ENCODE measurements at regions not wholly inside any gene's neighbourhood (a gene's known extent, or its start where the extent isn't known, plus 50 kb on each side); places are given as distances from the start of the nearest gene placed in this dataset.
"Not testable (repeated sequence)": the region's sequence is repeated elsewhere in the genome, so short reads cannot be mapped to it uniquely, and the experiment has no call there.

DNA sequence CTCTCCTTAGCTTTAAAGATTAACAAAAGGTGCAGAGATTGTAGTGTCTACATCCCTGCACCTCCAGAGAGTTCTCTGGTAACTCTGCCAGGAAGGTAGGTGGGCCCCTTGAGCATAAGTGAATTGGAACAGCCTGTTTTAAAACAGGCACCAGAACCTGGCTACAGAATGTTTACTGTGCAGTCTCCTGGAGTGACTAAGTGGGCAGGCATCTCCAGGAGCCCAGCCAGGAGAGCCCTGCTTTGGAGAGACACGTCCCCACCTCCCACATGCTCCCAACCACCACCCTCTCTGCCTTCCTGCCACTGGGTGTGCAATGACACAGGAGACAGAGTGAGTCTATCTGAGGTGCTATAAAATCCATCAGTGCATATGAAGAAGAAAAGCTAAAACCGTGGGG lies 110.3 kb upstream of the EYA4 start:
- peak; percentile 55 for DNase-seq

DNA sequence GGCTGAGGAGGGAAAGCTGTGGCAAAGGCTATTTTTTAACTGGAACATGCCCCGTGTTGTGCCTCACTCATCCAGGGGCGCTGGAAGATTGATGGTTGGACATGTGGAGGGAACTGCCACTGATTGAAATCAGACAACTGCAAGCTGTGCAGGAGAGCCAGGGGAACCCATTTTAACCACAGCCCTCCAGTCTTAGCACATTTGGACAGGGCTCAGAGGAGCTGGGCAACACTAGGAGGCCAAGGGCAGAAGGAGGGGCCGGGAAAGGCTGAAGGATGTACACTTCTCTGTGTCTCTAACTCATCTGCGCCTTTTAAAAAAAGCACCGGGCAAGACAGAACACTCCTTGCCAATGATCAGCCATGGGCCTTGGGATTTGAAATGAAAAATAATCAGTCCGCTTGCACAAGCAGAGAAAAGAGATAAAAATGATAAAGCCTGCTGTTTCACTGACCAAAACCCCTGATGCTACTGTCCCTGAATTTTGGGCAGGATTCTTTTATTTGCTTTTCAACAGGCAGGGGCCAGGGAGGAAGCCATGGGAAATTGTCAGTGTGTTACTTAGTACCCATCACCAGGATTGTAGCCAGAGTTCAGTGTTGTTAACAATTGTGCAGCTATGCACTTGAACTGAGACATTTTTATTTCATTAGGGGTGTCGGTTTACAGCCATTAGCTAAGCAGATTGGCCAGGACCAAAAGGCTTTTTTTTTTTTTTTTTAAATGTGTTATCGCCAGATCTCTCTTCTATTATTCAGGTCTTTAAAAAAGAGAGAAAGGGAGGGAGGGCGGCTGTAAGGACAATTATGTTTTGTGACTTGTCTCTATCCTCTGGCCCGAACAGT lies 109.3 kb upstream of the EYA4 start:
- DNase-seq = peak; percentile 23

DNA sequence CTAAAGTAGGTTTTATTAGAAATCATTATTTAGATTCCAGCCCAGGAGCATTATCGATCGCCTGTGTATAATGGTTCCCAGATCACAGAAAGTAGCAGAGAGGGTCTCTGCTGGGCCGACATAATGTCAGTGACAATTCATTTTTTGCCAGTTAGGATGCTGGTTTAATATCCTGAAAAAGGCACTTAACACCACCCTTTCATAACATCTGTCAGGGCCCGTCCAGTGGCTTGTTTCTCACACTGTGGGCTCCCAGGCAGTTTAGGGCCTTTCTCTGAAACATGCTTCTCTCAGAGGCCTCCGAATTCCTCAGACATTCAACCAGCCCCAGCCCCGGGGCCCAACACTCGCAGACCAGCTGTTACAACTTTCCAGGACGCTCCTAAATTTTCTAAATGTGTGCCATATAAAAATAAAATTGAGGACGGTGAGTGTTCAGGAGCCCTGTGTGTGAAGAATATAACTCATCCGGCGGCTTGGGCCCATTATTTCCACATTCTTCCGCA lies 108.6 kb upstream of the EYA4 start:
- no peak for DNase-seq

DNA sequence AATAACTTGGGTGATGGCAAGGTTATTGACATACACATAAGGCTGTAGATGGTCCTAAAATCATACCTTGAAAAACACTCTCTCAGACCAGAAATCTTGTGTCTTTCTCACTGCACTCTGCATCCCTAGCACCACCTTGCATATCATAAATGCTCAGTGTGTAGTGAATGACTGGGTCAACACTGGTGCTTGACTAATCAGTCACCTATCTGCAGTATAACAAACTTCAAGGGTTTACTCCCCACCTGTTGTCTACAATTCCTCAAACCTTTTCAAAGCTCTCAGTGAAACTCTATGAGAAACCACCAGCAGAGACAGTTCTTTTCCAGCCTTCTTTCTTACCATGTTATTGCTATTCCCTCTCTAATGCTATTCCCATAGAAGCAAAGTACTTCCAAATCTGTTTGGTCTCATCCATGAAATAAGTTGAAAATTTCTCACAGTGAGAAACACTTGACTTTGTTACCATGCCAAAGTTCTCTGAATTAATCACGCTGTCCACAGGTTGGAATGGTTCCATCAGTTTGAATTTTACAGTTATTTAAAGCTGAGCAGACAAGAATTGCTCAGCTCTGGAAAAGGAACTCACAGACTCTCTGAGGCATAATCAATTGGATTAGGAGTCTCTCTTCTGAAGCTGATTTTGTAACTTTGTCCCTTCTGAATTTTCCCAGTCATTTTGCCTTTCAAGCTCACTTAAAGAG lies 104.8 kb upstream of the EYA4 start:
- no peak for DNase-seq

DNA sequence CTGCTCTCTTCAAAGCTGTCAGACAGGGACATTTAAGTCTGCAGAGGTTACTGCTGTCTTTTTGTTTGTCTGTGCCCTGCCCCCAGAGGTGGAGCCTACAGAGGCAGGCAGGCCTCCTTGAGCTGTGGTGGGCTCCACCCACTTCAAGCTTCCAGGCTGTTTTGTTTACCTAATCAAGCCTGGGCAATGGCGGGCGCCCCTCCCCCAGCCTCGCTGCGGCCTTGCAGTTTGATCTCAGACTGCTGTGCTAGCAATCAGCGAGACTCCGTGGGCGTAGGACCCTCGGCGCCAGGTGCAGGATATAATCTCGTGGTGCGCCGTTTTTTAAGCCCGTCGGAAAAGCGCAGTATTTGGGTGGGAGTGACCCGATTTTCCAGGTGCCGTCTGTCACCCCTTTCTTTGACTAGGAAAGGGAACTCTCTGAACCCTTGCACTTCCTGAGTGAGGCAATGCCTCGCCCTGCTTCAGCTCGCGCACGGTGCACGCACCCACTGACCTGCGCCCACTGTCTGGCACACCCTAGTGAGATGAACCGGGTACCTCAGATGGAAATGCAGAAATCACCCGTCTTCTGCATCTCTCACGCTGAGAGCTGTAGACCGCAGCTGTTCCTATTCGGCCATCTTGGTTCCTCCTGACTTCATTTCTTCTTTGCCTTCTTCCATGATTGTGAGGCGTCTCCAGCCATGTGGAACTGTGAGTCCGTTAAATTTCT lies 93.5 kb upstream of the EYA4 start:
- not testable (repeated sequence) for DNase-seq

DNA sequence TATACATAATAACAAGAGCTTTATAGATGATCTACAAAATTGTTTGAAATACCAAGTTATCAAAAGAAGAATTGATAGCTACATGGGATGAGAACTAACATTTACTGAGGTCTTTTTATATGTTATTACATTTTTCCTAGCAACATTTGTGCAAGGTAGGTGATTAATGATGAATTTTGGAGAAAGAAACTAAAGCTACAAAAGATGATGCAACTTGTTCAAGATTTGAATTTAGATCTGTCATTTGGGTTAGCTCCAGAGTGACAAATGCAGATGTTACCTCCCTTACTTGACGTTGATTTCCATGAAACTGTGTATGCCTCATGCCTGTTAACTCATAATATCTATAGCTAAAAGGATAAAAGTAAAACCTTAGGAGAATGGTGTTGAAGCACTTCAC lies 84.5 kb upstream of the EYA4 start:
- no peak for DNase-seq

DNA sequence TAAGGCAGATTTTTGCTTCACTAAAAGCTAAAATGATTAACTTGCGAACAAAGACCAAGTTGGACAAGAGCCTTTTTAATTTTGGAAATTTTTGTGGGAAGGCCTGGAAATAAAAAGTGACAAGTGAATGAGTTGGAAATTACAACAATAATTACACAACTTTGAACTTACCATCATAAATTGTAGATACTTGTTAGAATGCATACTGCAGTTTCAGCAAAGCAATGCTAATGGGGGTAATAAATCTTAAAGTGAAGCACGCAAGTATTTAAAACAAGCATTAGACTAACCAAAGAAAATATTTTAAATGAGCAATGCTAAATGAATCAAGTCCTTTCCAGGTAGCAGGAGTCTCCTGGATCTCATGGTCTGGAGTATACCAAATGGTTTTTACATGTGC lies 83.2 kb upstream of the EYA4 start:
- peak; percentile 16 for DNase-seq

DNA sequence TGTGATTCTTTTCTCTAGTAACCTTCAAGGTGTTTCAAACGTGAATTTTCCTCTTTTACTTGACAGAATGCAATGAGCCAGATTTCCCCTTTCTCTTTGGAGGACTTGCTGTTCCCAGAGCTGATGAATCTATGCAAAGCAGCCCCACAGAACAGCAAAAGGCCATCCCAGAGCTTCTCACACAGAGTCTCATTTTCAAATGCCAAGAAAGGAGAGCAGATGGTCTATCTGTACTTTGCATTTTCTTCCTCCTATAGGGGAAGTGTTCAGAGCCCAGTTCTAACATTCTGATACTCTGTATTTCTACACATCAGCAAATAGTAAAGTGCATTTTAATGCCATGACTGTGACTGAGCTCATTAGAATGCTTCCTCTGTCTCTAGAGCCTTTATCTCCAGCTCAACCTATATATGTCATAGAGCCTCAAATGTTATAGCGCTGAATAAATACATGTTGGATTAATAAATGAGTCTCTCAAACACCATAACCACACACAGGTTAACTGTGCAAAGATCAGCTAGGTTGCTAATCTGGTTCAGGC lies 81.8 kb upstream of the EYA4 start:
- DNase-seq = no peak

DNA sequence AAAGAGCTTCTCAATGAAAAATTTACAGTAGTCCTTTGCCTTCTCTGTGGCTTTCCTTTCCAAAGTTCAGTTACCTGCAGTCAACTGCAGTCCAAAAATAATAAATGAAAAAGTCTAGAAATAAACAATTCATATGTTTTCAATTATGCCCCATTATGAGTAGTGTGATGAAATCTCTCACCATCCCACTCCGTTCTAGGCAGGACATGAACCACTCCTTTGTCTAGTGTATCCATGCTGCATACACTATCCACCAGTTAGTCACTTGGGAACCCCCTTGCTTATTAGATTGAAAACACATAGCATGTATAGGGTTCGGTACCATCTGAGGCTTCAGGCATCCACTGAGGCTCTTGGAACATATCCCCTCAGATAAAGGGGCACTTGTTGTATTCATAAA lies 80.6 kb upstream of the EYA4 start:
- no peak for DNase-seq

DNA sequence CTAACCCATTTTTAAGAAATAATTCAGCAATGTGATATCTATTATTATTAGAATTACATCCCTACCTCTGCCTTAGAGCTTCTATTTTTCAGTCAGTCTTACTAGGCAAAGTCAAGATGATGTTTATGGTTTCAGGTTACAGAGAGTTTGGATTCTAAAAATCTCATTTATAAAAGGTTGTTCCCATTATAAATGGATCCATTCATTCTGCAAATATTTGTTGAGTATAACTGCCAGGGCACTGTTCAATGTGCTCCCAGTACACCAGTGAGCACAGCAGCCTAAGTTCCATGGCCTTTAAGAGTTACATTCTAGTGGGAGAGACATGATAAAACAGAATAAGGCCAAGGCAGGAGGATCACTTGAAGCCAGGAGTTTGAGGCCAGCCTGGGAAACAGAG lies 75.9 kb upstream of the EYA4 start:
- DNase-seq = no peak

DNA sequence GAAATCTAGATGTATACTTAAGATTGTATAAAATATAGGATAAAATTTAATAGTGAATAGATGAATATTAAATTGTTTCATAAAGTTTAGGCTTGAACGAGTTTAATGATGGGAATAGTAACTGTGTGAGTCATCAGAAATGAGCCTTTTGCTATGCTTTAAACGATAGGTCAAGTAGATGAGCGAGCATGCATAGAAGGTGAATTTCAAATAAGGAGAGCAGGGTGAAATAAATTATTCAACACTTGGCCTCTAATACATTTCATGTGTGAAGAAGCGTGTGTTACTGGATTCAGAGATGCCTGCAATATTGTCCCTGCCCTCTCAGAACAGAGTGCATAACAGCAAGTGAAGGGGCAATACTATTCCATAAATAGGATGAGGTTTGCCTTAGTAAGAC lies 74.4 kb upstream of the EYA4 start:
- no peak for DNase-seq

DNA sequence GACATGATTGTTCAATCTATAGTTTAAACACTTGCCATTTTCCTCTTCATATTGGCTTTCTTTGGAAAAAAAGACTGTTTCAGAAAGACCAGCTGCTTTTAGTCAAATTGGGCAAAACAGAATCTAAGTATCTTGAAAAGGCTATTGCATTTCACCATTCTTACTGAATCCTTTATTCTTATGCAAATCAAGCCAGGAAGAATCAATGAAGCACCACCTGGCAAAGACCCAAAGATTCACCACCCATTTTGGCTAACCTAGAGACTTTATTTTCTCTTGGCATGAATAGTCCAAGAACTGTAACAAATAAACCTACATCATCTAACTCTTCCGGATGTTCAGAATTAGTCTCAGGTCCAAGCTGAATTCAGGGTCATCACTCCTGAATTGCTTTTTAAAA lies 71.3 kb upstream of the EYA4 start:
- DNase-seq = no peak

DNA sequence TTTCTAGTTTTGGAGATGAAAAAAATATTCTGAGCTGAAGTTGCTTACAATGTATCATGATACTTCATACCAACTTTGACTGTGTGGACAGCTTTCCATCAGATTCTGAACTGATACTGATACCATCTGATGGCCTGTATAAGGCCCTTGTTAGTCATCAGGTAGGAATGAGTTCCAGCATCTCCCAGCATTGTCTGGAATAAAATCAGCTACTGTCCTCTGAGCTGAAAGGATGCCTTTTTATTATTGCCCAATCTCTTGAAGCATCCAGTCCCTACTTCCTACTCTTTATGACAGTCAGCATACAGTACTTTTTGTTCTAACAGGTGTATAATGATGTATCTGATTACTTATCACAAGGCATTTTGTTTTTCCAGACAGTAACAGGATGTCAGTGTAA lies 70.6 kb upstream of the EYA4 start:
- peak; percentile 23 for DNase-seq

DNA sequence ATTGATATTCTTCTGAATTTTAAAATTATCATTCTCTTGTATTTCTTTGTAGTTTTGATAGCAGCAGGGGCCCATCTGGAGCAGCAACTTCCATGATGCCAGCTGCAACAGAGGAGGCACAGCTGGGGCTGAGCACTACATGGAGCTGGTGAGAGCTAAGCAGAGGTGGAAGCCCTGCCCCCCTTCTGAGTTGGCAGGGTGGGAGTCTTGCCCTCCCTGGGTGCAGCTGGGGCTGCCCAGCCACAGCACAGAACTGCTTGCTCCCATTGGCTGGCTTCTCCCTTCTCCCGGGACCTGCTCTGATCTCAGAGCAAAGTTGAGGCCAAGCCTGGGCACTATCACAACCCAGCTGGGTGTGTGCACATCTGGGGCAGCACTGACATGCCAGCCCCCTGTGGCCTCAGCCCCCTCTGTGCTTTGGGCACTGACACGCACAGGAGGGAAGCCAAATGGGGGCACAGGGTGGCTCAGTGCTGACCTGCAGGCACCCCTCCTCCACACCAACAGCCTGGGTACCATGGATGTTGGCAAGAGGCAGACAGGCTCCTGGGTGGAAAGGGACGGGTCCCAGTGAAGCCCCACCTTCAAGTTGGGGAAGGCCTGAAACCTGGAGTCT lies 69.1 kb upstream of the EYA4 start:
- no peak for DNase-seq

DNA sequence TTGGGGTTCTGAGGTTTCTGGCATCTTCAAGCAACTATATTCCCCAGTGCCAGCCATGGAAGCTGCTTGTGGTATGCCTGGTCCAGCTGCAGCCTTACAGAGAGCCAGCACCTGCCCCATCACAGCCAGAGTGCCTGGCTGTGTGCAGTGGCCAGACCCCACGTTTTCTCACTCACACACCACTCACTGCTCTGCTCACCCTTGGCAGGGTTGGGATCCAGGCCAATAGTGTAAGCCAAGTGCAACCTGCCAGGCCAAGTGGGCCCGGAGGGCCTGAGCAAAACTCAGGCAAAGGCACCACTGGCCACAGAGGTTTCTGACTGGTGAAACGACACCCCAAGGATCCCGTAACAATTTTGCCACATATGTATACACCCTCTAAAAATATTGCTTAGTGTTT lies 67.9 kb upstream of the EYA4 start:
- DNase-seq = no peak

DNA sequence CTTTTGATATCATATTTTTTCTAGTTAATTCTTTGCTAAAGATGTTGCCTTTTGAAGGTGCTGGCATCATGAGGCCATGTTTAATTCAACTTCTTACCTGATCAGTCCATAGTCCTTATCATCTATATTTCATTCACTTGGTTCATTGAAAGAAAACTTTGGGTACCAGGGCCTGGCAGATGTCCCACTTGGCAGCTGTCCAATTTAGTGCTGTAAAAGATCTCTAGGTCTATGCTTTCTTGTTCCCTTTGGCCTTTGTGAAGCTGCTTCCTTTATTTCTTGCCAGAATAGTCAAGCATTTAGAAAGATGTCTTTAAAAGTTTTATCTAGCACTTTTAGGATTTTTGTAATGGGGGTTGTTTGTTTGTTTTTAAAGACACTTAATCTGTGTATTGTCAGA lies 61.7 kb upstream of the EYA4 start:
- DNase-seq = no peak

DNA sequence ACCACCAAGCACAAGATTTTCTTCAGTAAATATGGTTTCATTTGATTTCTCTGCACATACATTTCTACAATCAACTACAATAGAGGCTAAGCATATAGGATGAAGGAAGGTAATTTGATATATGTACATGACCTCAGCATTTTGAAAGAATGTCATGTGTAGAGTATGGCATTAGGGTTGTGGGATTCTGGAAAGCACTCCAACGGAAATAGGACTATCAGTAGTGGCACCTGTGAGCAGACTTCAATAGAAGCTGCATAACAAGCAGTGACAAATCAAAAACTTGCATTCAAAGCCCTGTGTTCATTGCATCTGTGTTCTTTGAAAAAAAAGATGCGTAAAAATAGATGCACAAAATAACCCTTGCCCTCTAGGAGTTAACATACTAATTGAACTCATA lies 57.5 kb upstream of the EYA4 start:
- no peak for DNase-seq

DNA sequence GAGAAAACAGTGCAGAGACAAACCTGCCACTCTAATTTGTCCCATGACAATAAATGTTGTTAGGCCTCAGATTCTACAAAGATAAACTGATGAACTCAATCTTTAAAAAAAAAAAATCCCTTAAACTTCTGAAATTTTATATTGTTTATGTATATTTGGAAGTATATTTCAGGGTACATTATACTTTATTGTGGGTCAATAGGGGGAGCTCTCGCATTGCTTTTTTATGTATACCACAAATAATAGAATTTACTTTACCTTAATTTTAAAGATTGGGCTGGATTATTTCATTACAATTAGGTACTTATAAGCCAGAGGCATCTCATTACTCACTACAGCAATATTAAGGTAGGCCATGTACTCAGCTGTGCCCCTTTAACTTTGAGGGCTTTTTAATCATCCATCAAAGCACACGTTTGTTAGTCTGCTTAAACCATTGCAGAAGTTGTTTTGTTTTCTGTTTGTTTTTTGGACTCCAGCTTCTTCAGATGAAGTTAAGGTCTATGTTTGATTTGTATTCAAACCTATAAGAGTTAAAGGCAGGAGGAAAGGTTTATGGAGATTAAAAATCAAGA lies 56.3 kb upstream of the EYA4 start:
- DNase-seq = peak; percentile 33

DNA sequence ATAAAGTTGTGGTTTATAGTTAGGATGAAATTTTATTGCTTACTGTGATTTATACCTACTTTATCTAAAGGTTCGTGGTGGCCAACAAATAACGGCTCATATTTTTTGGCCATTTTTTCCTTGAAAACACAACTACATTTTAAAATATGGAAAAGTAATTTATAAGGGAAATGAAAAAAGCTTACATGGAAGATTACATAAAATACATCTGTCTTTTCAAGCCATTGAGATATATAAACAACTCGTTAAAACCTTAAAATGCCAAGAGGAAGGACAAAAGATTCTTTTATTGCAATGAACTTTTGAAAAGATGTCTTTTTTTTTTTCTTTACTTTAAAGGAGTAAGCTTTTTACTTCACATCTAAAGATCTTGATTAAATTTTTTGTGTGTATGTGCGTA lies 55.4 kb upstream of the EYA4 start:
- no peak for DNase-seq

DNA sequence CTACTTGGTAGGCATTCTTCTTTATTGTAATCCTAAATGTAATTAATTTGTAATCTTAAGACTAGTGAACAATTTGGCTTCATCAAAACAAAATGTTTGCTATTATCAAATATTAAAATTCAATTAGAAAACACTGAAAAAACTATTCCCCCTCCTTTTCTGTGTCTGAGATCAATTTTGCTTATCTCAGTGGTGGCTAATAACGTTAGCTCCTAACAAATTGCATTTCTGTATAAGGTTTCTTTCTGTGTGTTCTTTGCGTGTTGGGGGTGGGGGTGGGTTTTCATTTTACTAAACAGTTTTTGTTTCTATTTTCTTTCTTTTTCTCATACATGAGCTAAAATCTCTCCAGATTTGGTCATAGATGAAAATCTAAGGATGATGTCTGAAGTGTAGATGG lies 54.0 kb upstream of the EYA4 start:
- no peak for DNase-seq

DNA sequence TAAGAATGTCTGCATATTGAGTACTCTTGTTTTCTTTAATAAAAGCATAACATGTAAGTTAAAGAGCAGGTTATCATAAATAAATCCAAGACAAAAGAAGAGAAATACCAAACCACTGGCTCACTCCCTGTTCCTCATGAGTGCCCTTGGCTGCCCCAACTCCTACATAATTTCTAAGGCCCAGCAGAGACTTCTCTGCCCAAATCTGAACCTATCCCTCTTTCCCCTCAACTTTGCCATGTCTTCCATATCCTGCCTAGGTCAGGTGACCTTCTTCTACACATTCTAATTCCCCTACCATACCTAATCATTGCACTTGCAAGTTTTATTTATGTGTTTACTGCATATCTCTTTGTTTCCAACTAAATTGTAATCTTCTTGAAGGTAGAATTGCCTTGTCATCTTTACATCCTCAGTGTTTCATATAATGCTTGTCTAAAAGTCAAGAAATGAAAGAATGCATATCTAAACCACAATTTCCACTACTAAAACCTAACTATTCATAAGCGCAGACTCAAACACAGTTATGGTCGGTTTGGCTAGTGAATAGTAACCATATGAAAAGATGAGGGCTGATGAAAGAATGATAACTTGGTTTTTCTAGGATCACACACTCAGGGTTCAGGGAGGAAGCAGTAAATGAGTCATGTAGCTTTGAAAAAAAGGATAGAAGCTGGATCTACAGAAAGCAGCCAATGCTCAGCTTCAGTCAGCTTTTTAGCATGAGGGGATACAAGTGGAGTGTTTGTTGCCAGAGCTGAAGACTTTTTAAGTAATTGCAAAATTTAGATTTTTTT lies 53.3 kb upstream of the EYA4 start:
- DNase-seq = peak; percentile 89

DNA sequence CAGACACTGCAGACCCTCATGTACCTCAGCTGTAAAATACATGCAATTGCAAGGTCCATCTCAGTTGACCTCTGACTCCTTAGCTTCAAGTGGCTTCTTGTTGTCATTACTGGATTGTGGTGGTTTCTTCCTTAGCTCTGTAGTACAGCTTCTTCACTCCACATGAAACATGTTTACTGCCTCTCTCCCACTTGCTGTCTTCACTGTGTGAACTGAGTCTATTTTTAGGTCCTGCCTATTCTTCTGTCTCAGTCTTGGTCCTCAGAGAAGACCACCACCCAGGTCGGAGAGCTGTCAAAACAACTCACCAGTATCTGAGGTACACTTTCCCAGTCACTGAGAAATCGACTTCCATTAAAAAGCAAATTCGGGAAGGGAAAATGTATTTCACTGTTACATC lies 50.2 kb upstream of the EYA4 start:
- DNase-seq = no peak

All from fibroblast of upper back skin (primary cell).